ENCODE measurements at regions not wholly inside any gene's neighbourhood (a gene's known extent, or its start where the extent isn't known, plus 50 kb on each side); places are given as distances from the start of the nearest gene placed in this dataset.

DNA sequence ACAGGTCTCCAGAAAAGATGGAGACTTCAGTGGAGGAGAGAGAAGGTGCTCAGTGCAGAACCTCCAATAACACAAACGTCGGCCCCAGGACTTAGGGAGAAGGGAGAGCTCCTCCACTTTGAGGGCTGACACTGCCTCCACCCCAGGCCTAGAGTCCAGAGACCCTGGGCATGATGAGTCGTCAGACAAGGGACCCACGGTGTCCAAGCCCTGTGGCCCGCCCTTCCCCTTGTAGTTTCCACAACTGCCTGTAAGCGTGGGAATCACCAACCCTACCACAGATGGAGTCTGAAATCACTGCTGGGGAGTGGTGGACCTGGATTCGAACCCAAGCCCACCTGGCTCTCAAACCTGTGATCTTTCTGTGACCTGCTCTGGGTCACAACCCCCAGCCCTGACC is 281.1 kb downstream of the NPHP4 start:
- TF ChIP-seq SRF (IDR thresholded peaks at IDR 0.05; ENCODE audit: low read depth), result no peak
- no peaks in the 10 kb centered on the region for H3K36me3 ChIP-seq (ENCODE audit: control insufficient read depth in 1 of 2, insufficient read depth in 2 of 2, low read length in 2 of 2)
- ChIA-PET CTCF (no interaction called here), POLR2A (no interaction called here), RAD21 (ENCODE audit: low non-redundant PET in 1 of 2, low total read pairs in 2 of 2, uncharacterized antibody in 2 of 2, unreplicated experiment in 2 of 2) (no interaction called here)
- no peaks in the 10 kb centered on the region for H3K9me2 ChIP-seq (ENCODE audit: insufficient read depth)
- no peaks in the 10 kb centered on the region for H3K27me3 ChIP-seq (ENCODE audit: insufficient read depth, low read length)
- H4K20me1 ChIP-seq (ENCODE audit: insufficient read depth), result no peaks in the 10 kb centered on the region
- no peak overlapping the region for H3K9ac ChIP-seq (ENCODE audit: low read length)
- H2AFZ ChIP-seq (ENCODE audit: low read depth, low read length, poor library complexity, severe bottlenecking), result no peak overlapping the region
- no peak for ATAC-seq
- H3K9me3 ChIP-seq (ENCODE audit: control insufficient read depth in 1 of 2, insufficient read depth in 1 of 2, low read depth in 1 of 2, low read length in 2 of 2), result no peaks in the 10 kb centered on the region
- H3K4me1 ChIP-seq (ENCODE audit: control insufficient read depth in 1 of 2, insufficient read depth in 2 of 2, low read length in 2 of 2), result peaks cover 0 to 14% of the 10 kb centered on the region in 2 experiments; a peak in 2 of 4 replicates
- H3K4me3 ChIP-seq (replicated peaks in 1 of 2; ENCODE audit: low read depth in 1 of 2, low read length in 2 of 2), result no peak overlapping the region
- no peak overlapping the region for H3K4me2 ChIP-seq (ENCODE audit: low read length)
- no TSS peak for BruUV-seq (replicated peaks)
- H3K27ac ChIP-seq (ENCODE audit: low read depth, low read length), result no peak overlapping the region
- intact Hi-C loops (cut with micrococcal nuclease), result no loop called here
- DNase-seq (ENCODE audit: low read depth, low spot score), result no peak
- H3K79me2 ChIP-seq (ENCODE audit: insufficient read depth, low read length), result no peaks in the 10 kb centered on the region

DNA sequence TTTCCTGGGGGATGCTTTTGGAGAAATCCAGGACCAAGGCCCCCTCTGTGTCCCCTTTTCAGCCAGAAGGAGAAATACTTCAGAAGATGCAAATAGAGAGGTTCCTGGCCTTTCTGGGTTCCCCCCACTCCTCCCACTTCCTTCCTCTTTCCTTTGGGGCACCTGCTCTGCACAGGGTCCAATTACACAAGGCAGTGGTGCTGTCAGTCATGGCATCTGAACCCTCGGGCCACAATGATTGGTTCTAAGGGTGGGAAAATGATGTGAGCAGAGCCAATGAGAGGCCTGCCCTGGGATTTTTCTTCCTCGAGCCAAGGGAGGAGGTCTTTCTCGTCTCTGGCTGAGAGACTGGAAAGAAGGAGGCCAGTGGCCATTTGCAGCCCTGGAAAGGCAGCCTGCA is 282.2 kb downstream of the NPHP4 start:
- TF ChIP-seq, protein P1, sequence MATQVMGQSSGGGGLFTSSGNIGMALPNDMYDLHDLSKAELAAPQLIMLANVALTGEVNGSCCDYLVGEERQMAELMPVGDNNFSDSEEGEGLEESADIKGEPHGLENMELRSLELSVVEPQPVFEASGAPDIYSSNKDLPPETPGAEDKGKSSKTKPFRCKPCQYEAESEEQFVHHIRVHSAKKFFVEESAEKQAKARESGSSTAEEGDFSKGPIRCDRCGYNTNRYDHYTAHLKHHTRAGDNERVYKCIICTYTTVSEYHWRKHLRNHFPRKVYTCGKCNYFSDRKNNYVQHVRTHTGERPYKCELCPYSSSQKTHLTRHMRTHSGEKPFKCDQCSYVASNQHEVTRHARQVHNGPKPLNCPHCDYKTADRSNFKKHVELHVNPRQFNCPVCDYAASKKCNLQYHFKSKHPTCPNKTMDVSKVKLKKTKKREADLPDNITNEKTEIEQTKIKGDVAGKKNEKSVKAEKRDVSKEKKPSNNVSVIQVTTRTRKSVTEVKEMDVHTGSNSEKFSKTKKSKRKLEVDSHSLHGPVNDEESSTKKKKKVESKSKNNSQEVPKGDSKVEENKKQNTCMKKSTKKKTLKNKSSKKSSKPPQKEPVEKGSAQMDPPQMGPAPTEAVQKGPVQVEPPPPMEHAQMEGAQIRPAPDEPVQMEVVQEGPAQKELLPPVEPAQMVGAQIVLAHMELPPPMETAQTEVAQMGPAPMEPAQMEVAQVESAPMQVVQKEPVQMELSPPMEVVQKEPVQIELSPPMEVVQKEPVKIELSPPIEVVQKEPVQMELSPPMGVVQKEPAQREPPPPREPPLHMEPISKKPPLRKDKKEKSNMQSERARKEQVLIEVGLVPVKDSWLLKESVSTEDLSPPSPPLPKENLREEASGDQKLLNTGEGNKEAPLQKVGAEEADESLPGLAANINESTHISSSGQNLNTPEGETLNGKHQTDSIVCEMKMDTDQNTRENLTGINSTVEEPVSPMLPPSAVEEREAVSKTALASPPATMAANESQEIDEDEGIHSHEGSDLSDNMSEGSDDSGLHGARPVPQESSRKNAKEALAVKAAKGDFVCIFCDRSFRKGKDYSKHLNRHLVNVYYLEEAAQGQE (IDR thresholded peaks at IDR 0.05; ENCODE audit: low read depth), result no peak
- no peak for TF ChIP-seq TCF7L2 (IDR thresholded peaks at IDR 0.05; ENCODE audit: borderline replicate concordance, extremely low read depth, insufficient read depth, insufficient read length)
- no peak for TF ChIP-seq ELF1 (IDR thresholded peaks at IDR 0.05; ENCODE audit: borderline replicate concordance, low read depth)
- no peak for TF ChIP-seq SRF (IDR thresholded peaks at IDR 0.05; ENCODE audit: low read depth)
- no peak for TF ChIP-seq ZNF274 (IDR thresholded peaks at IDR 0.05; ENCODE audit: low read depth, low read length)
- no peak for TF ChIP-seq CBX3 (IDR thresholded peaks at IDR 0.05; ENCODE audit: low read depth)
- no peak for TF ChIP-seq SIN3A (IDR thresholded peaks at IDR 0.05; ENCODE audit: low read depth)
- TF ChIP-seq EGR1 (IDR thresholded peaks at IDR 0.05; ENCODE audit: low read depth), result no peak
- no peak overlapping the region for H3K4me3 ChIP-seq (replicated peaks in 1 of 2; ENCODE audit: low read depth in 1 of 2, low read length in 2 of 2)
- CTCF ChIA-PET, result no interaction called here

More for the DNA sequence above, 282.2 kb downstream of the NPHP4 start:
- DNase-seq (ENCODE audit: low read depth, low spot score), result no peak
- H3K36me3 ChIP-seq (ENCODE audit: control insufficient read depth in 1 of 2, insufficient read depth in 2 of 2, low read length in 2 of 2), result no peaks in the 10 kb centered on the region
- H3K4me2 ChIP-seq (ENCODE audit: low read length), result no peak overlapping the region
- peaks cover 0 to 14% of the 10 kb centered on the region in 2 experiments; a peak in 2 of 4 replicates for H3K4me1 ChIP-seq (ENCODE audit: control insufficient read depth in 1 of 2, insufficient read depth in 2 of 2, low read length in 2 of 2)
- H3K27me3 ChIP-seq (ENCODE audit: insufficient read depth, low read length), result no peaks in the 10 kb centered on the region
- no peaks in the 10 kb centered on the region for H4K20me1 ChIP-seq (ENCODE audit: insufficient read depth)
- POLR2A ChIA-PET, result no interaction called here
- intact Hi-C loops (cut with micrococcal nuclease), result no loop called here
- no TSS peak for BruUV-seq (replicated peaks)
- no peak overlapping the region for H3K9ac ChIP-seq (ENCODE audit: low read length)
- H2AFZ ChIP-seq (ENCODE audit: low read depth, low read length, poor library complexity, severe bottlenecking), result no peak overlapping the region
- H3K79me2 ChIP-seq (ENCODE audit: insufficient read depth, low read length), result no peaks in the 10 kb centered on the region
- no peaks in the 10 kb centered on the region for H3K9me3 ChIP-seq (ENCODE audit: control insufficient read depth in 1 of 2, insufficient read depth in 1 of 2, low read depth in 1 of 2, low read length in 2 of 2)
- no peak for ATAC-seq
- no peak overlapping the region for H3K27ac ChIP-seq (ENCODE audit: low read depth, low read length)
- RAD21 ChIA-PET (ENCODE audit: low non-redundant PET in 1 of 2, low total read pairs in 2 of 2, uncharacterized antibody in 2 of 2, unreplicated experiment in 2 of 2), result no interaction called here
- no peaks in the 10 kb centered on the region for H3K9me2 ChIP-seq (ENCODE audit: insufficient read depth)

All from HCT116 (cell line).